Heart right ventricle (tissue), 16 donors: ENCODE measurements at regions not wholly inside any gene's neighbourhood (a gene's known extent, or its start where the extent isn't known, plus 50 kb on each side); places are given as distances from the start of the nearest gene placed in this dataset.

ENCODE experiments used
- ATAC-seq, 8 donors: fragments of 200-7000 bp; cut with Tn5 transposase; one replicate each; pipeline ENCODE4 v1.9.1; 2020; ENCODE audit warnings: mild to moderate bottlenecking in 8 of 8, moderate library complexity in 8 of 8, moderate number of reproducible peaks in 1 of 8
- DNase-seq, 2 donors: peaks; one replicate each; pipeline ENCODE4 v3.0.0-alpha.2; 2020
- H3K27ac ChIP-seq, 10 donors: fragments of 200-600 bp; sonication (generic) in 2 of 10; one replicate each; pipeline versions ENCODE4 v1.5.0 to v1.8.0; 2020 to 2022; ENCODE audit warnings: mild to moderate bottlenecking in 3 of 10
- H3K27me3 ChIP-seq, 7 donors: fragments of 200-600 bp; one replicate each; pipeline ENCODE4 v1.8.0; 2021 to 2022; ENCODE audit warnings: mild to moderate bottlenecking in 2 of 7
- H3K36me3 ChIP-seq, 9 donors: fragments of 200-600 bp; sonication (generic) in 1 of 9; one replicate each; pipeline versions ENCODE4 v1.5.0 to v1.8.0; 2020 to 2022; ENCODE audit warnings: mild to moderate bottlenecking in 2 of 9
- H3K4me1 ChIP-seq, 9 donors: fragments of 200-600 bp; sonication (generic) in 1 of 9; one replicate each; pipeline versions ENCODE4 v1.5.0 to v1.8.0; 2020 to 2022; ENCODE audit warnings: mild to moderate bottlenecking in 4 of 9
- H3K4me3 ChIP-seq, 10 donors: fragments of 200-600 bp; sonication (generic) in 2 of 10; one replicate each; pipeline versions ENCODE4 v1.5.0 to v1.8.0; 2020 to 2022; ENCODE audit warnings: mild to moderate bottlenecking in 7 of 10, moderate library complexity in 2 of 10
- H3K9me3 ChIP-seq, 11 donors: fragments of 200-600 bp in 10 of 11; sonication (generic) in 2 of 11; one replicate each; pipeline versions ENCODE4 v1.5.0 to v1.8.0; 2013 to 2022; ENCODE audit warnings: mild to moderate bottlenecking in 2 of 11, control low read depth in 1 of 11, moderate library complexity in 1 of 11
- WGBS, 2 donors: extraction: QIAGEN DNeasy Blood & Tissue Kit; methylation state at CpG; one replicate each; pipeline ENCODE4 v1.1.7; 2013; ENCODE audit warnings: inconsistent platforms in 1 of 2; 5-methylcytosine and 5-hydroxymethylcytosine counted together
- intact Hi-C, 10 donors: fragments of 100-400 bp; cut with DNase I; formaldehyde crosslinking; loops; one replicate each; pipeline versions ENCODE4 v1.11.1 to v1.14.2; 2022
- TF ChIP-seq, protein P1 (sequence below), 9 donors: fragments of 200-600 bp; sonication (generic) in 2 of 9; IDR thresholded peaks; one replicate each; pipeline versions ENCODE4 v1.5.0 to v1.8.0; 2021 to 2022; ENCODE audit warnings: antibody characterized with exemption in 9 of 9, mild to moderate bottlenecking in 5 of 9, moderate library complexity in 1 of 9
- donor health status: Arrhythmogenic right ventricular cardiomyopathy.
- donor health status: ischemic (EF 13 %, LVEDD 7.1; RV severe dilation, severe dysfunction).
- donor health status: healthy with polysubstance abuse.
- donor health status: DM: no; HTN: yes; CAD: no.
- donor health status: DM: no; HTN: no; CAD: no.
- donor health status: ischemic (EF 25% LVEDD 6.9; RV normal size, moderate dysfunction).
- donor health status: ischemic (EF 25% LVEDD 5.7; RV mildly dilated, moderate dysfunction).
- donor health status: healthy.
- donor health status: DM: yes; HTN: yes; CAD: no.
- donor health status: Ischemic cardiomyopathy.
- donor health status: ischemic (EF 35%, LVEDD 5.7; RV mildly dilated, moderate dysfunction).
- donor health status: nonischemic (EF 11% LVEDD 7.7; RV severe dilation, severe dysfunction).
- donor health status: DM: yes; HTN: yes; CAD: no.
- donor health status: PGD.
- donor health status: ischemic (EF 29% LVEDD 5.4; RV normal size, mild dysfunction).
- donor health status: nonischemic (EF 23%, LVEDD 6.1; RV moderate dilation, normal function).

DNA sequence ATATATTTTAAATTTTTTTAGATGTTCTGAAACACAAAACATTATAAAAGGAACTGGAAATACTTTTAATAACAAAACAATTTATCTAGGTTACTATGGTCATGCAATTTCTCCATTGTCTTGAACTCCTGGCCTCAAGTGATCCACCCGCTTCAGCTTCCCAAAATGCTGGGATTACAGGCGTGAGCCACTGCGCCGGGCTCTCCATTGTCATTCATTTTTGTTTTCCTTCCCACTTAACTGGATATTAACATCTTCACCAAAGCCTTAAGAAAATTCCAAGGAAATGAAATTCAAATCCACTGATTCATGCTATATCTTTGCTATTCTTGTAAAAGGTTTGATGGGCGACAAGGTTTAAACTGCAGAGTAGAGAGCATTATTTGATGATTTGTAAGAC, 279.5 kb upstream of the PKN2 start:
- TF ChIP-seq, protein P1, sequence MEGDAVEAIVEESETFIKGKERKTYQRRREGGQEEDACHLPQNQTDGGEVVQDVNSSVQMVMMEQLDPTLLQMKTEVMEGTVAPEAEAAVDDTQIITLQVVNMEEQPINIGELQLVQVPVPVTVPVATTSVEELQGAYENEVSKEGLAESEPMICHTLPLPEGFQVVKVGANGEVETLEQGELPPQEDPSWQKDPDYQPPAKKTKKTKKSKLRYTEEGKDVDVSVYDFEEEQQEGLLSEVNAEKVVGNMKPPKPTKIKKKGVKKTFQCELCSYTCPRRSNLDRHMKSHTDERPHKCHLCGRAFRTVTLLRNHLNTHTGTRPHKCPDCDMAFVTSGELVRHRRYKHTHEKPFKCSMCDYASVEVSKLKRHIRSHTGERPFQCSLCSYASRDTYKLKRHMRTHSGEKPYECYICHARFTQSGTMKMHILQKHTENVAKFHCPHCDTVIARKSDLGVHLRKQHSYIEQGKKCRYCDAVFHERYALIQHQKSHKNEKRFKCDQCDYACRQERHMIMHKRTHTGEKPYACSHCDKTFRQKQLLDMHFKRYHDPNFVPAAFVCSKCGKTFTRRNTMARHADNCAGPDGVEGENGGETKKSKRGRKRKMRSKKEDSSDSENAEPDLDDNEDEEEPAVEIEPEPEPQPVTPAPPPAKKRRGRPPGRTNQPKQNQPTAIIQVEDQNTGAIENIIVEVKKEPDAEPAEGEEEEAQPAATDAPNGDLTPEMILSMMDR (IDR thresholded peaks at IDR 0.05): no peak

GRCh38 chr1:88407248-88407647, 276.8 kb upstream of the PKN2 start:
- intact Hi-C loops: no loop called here
- H3K4me1 ChIP-seq: no peaks in the 10 kb centered on the region
- no peaks in the 10 kb centered on the region for H3K36me3 ChIP-seq
- H3K27ac ChIP-seq: no peak overlapping the region
- 88 to 91% methylated on average over 3 of the region's 3 CpGs for WGBS, 2 donors
- TF ChIP-seq, protein P1 (IDR thresholded peaks at IDR 0.05): no peak
- ATAC-seq: no peak
- H3K9me3 ChIP-seq: peaks cover 0 to 16% (median 0%) of the 10 kb centered on the region in 11 donors
- no peaks in the 10 kb centered on the region for H3K27me3 ChIP-seq
- no peak overlapping the region for H3K4me3 ChIP-seq
- no peak for DNase-seq

More for the DNA sequence above, 279.5 kb upstream of the PKN2 start:
- ATAC-seq (no peak), DNase-seq (no peak)
- Histone ChIP-seq H3K9me3 (peaks cover 0 to 19% (median 0%) of the 10 kb centered on the region in 11 donors), H3K36me3 (no peaks in the 10 kb centered on the region), H3K27me3 (no peaks in the 10 kb centered on the region), H3K4me3 (no peak overlapping the region), H3K27ac (no peak overlapping the region), H3K4me1 (no peaks in the 10 kb centered on the region)
- intact Hi-C loops: no loop called here
- 79 to 84% methylated on average over 5 of the region's 5 CpGs for WGBS, 2 donors

GRCh38 chr1:88421997-88422396, 262.1 kb upstream of the PKN2 start:
- WGBS, 2 donors: 95 to 97% methylated on average over 1 of the region's 1 CpG
- Histone ChIP-seq H3K27me3 (no peaks in the 10 kb centered on the region), H3K27ac (no peak overlapping the region), H3K36me3 (no peaks in the 10 kb centered on the region), H3K9me3 (peaks cover 0 to 88% (median 28%) of the 10 kb centered on the region in 11 donors), H3K4me3 (no peak overlapping the region), H3K4me1 (no peaks in the 10 kb centered on the region)
- DNase-seq: no peak
- ATAC-seq: no peak
- TF ChIP-seq, protein P1 (IDR thresholded peaks at IDR 0.05): no peak
- intact Hi-C loops: no loop called here

- H3K27ac ChIP-seq: no peak overlapping the region
- H3K27me3 ChIP-seq: no peaks in the 10 kb centered on the region
- no peaks in the 10 kb centered on the region for H3K4me1 ChIP-seq
- TF ChIP-seq, protein P1 (IDR thresholded peaks at IDR 0.05): no peak
- 89 to 95% methylated on average over 1 of the region's 1 CpG for WGBS, 2 donors
- intact Hi-C loops: no loop called here
- peaks cover 0 to 67% (median 16%) of the 10 kb centered on the region in 11 donors for H3K9me3 ChIP-seq
- H3K36me3 ChIP-seq: no peaks in the 10 kb centered on the region
- H3K4me3 ChIP-seq: no peak overlapping the region
- no peak for DNase-seq
- ATAC-seq: no peak
These were observed 250.5 kb upstream of the PKN2 start for GRCh38 chr1:88433556-88433955.
